HG02610 (cell line): ENCODE measurements at regions not wholly inside any gene's neighbourhood (a gene's known extent, or its start where the extent isn't known, plus 50 kb on each side); places are given as distances from the start of the nearest gene placed in this dataset.
"Not testable (repeated sequence)": the region's sequence is repeated elsewhere in the genome, so short reads cannot be mapped to it uniquely, and the experiment has no call there.

ENCODE experiments used
- ATAC-seq: cut with Tn5 transposase; IDR thresholded peaks from one replicate; pipeline ENCODE4 v1.9.1; 2021; ENCODE audit warnings: mild to moderate bottlenecking, moderate library complexity; ENCODE audit not compliant: unreplicated experiment

DNA sequence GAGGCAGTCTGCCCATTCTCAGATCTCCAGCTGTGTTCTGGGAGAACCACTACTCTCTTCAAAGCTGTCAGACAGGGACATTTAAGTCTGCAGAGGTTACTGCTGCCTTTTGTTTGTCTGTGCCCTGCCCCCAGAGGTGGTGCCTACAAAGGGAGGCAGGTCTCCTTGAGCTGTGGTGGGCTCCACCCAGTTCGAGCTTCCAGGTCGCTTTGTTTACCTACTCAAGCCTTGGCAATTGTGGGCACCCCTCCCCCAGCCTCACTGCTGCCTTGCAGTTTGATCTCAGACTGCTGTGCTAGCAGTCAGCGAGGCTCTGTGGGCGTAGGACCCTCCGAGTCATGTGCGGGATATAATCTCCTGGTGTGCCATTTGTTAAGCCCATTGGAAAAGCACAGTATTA lies 640.9 kb upstream of the SYNCRIP start:
- ATAC-seq: not testable (repeated sequence)

DNA sequence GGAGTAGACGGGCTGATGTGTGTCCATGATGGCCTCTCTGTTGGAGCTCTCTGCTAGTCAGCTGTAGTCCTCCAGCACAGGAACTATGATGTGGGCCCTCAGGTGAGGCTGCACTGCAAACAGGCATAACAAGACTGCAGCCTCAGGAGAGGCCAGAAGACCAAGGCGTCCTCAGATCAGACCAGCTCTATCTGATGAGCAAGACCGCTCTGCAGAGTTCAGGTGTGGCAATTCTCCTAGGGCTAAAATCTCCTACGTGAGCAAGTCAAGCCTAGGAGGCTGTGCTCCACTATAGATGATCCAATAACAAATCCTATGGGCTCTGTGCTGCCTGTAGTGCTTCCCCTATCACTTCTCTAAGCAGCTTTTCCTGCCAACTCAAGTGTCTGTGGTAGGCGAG lies 633.4 kb upstream of the SYNCRIP start:
- no peak for ATAC-seq

DNA sequence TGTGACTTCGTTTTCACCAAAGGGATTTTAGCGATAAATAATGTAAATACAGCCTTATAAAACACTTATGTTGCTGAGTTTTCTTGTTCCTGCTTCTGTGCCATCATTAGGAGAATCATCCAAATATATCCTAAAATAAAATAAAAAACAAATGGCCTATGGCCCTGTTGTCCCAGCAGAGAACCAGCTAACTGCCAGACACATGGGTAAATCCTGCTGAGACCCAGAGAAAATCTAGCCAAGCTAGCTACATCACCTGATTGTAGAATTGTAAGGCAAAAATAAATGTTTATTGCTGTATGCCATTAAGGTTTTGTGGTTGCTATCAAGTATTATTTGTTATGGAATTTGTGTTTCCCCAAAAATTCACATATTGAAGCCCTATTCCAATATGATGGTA lies 631.2 kb upstream of the SYNCRIP start:
- no peak for ATAC-seq

DNA sequence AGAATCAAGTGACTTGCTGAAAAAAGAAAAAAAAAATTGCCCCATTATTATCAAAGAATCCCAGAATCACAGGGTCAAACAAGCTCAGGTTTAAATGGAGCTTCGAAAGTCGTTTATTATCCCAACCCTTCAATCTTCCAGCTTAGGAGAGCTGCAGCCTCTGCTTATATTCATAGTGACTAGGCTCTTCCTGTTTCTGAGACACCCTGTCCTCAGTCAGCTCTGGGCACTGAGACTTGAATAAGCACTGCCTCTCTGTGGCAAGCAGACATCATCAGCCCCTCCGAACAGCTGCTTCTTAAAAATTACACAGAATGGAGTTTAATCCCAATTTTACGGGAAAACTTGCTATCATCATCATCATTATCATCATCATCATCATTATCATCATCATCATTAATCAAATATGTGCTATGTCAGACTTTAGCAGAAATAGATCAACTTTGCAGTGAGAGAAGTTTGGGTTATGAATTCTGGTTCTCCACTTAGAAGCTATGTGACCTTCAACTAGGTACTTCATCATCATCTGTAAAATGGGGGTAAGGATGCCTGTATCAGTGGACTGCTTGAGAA lies 614.0 kb upstream of the SYNCRIP start:
- ATAC-seq: no peak

DNA sequence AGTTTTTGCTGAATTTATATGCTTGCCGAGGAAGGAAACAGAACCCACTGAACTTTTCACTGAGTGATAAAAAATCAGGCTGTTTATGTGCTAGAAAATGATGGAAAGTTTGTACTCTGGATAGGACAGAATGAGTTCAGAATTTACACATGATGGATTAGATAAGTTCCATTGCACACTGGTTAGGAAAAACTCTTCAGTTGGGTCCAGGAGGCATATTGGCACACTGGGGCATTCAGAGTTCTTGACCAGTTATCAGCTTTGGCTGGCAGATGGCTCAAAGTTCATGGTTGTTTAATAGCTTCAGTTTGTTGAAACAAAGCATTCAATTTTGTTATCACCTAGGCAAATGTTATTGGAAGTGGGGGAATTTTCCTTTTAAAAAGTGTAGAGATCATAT lies 613.3 kb upstream of the SYNCRIP start:
- ATAC-seq: no peak

DNA sequence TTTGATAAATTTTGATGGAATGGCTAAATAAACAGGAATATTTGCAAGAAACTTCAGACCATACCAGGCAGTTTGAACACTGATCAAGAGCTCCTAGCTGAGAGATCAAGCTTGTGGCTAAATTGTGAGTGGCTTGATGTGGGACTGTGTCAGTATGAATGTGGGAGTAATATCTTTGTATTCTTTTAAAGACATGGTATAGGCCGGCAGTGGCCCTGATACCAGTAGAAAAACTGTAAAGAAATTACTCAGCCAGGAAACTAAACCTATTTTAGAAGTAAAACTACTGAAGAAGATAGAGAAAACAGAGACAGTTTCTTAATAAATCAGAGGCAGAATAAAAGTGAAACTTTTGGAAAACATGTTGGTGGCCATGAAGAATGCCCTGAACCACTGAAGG lies 608.4 kb upstream of the SYNCRIP start:
- ATAC-seq: no peak

DNA sequence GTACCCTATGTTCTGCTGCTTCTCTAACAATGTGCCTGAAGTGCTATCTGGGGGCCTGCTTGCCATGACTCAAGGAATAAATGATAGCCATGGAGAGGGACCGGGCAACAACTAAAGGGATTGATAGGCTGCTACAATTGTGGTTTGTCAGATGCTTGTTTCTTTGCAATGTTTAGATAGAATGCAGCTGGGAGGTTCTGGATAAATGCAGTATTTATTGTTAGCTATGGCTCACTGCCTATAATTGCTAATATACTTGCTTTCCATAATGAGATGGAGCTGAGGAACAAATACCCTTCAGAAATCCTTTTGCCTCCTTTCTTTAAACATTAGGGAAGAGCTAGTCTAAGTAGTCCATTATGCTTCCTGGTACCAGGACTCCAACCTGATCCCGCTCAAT lies 575.2 kb upstream of the SYNCRIP start:
- no peak for ATAC-seq

DNA sequence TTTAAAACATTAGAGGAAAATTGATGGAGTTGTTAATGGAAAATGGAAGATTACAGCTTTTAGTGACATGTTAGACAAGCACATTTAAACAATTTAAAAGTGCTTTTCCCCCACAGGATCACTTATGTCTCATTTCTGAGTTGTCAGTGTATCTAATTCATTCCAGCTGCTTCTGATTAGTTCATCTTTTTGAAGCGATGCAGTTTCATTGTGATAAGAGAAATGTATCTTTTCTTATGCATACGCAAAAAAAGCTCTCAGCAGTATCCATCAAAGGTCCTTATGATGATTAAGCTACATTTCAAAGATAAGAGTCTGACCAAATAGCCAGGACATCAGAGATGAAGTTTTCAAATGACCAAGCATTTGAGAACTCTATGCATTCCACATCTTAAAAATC lies 572.6 kb upstream of the SYNCRIP start:
- no peak for ATAC-seq

DNA sequence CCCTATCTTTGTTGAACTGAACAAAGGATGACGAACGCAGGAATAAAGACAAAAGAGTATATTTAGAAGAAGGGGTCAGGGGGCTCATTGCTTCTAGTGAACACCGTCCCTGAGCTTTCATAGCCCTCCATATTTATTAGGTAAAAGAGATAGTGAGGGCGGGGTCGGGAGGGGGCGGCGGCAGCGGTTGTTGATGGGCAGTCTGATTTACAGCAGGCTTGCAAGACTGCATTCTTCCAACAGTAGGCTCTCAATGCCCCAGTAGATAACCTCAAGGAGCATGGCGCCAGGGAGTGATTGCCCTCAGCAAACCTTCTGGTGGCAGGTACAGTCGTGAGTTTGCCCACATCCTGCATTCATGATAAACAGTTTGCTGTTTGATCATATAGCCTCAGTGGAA lies 563.3 kb upstream of the SYNCRIP start:
- no peak for ATAC-seq

DNA sequence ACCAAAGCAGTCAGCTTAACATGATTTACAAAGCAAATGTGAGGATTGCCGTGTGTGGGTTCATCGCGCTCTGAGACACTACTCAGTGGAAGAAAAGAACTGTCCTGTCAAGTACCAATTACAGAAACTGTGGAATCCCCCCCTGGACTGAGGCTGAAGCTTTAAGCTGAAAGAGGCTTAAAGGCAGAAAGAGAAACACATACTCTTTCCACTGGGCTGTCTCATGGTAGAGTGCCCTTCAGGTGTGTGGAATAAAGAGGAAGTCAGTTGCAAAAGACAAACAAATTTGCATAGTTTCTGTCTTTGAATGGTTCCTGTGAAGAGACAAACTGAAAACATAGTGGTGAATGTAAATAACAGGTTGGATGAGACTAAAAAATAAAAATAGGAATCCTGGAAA lies 560.4 kb upstream of the SYNCRIP start:
- ATAC-seq: no peak

DNA sequence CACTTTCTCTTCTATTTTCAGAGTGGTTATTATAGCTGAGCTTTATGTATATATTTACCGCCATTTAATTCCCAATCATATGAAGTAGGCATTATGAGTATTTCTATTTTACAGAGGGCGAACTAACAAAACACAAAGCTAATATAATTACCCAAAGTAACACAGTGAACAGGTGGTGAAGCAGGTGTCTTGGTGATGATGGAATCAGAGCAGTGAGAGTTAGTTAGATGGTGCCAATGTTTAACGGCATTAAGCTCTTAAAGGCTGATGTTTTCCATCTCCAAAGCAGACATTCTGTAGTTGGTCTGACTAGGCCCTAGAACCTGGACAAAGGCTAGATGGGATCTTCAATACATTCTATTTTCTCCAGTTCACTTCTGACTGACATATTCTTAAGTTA lies 551.1 kb upstream of the SYNCRIP start:
- ATAC-seq: no peak

DNA sequence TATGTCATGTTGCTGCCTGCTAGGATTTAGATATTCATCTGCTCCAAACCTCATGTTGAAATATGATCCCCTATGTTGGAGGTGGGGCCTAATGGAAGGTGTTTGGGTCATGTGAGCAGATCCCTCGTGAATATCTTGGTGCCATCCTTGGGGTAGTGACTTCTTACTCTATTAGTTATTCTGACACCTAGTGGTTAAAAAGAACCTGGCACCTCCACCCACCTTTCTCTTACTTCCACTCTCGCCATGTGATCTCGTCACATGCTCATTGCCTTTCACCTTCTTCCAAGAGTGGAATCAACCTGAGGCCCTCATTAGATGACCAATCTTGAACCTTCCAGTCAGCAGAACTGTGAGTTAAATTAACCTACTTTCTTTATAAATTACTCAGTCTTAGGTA lies 549.4 kb upstream of the SYNCRIP start:
- peak; percentile 73 for ATAC-seq

DNA sequence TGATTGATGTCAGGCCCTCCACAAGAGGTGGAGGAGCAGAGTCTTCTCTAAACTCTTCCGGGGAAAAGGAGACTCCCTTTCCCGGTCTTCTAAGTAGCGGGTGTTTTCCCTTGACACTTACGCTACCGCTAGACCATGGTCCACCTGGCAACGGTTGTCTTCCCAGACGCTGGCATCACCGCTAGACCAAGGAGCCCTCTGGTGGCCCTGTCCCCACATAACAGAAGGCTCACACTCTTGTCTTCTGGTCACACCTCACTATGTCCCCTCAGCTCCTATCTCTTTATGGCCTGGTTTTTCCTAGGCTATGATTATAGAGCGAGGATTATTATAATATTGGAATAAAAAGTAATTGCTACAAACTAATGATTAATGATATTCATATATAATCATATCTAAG lies 532.5 kb upstream of the SYNCRIP start:
- not testable (repeated sequence) for ATAC-seq

DNA sequence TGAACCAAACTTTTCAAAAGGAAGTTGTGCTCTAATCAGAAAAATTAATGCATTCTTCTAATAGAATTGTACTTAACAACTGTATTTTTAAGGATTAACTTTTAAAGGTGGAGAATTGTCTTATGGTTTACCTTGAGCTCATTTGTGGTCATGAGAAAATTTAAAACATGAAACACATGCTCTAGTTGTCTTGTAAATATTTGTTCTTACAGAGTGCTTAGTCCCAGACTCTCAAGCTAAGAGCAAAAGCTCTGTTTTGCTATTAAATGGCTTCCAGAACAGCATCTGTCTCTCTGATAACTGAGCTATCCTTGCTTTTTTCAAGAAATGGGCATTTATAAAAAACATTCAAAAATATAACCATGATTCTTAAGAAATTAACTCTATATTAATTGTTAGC lies 512.2 kb upstream of the SYNCRIP start:
- ATAC-seq: no peak

DNA sequence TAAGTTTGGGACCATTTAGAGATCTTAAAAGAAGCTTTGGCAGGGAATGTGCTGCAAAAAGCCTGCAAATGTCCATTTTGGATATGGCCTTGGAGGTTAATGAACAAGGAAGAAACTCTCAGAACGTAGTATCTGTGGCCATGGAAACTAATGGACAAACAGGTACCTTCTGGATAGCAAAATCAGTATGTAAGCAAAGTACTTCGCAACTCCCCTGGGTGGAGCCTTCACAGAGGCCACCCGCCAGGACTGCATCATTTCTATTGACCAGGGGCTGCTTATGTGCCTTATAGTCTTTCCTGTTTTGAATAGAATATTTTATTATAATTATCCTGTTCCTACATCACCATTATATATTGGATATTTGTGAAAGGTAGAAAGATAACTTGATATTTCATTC lies 510.8 kb upstream of the SYNCRIP start:
- ATAC-seq: no peak

DNA sequence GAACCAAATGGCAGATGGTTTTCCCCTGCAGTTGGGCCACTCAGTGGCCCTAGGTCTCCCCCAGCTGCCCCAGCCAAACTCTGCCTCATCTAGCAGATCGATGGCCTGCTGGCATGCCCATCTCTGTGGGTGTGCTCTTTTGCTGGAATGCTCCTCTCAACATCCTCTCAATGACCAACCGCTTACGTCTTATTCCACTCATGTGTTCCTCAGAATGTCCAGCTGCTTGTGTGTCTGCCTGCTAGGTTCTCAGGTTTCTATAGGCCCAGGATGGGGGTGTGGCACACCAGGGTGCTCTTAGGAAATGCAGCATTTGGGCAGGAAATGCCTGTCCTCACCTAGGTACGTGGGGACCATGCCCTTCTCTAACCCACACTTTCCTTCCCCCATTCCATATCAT lies 509.9 kb upstream of the SYNCRIP start:
- no peak for ATAC-seq

DNA sequence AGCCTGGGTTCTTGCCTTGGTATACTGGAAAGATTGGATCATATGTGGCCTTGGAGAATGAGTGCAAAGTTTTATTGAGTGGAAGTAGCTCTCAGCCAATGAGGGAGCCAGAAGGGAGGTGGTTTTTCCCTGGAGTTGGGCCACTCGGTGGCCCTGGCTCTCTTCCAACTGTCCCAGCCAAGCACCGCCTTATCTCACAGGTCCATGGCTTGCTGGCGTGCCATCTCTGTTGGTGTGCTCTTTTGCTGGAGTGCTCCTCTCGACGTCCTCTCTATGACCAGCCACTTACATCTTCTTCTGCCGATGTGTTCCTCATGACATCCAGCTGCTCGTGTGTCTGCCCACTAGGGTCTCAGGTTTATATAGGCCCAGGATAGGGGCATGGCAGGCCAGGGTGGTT lies 505.9 kb upstream of the SYNCRIP start:
- ATAC-seq: no peak

DNA sequence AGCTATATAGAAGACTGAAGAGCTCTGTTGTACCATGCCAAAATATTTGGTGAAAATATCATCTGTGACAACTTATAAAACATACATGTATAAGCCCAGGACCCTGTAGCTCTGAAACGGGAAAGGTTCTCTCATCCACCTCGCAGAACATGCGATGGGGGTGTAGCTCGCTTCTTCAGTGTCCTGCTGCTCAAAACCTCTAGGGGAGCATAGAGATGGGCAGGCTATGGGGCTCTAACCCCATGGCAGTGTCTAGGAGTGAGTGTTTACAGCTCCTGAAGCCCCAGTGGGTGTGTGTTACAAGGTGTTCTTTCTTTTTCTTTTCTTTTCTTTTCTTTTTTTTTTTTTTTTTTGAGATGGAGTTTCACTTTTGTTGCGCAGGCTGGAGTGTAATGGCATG lies 505.2 kb upstream of the SYNCRIP start:
- no peak for ATAC-seq

DNA sequence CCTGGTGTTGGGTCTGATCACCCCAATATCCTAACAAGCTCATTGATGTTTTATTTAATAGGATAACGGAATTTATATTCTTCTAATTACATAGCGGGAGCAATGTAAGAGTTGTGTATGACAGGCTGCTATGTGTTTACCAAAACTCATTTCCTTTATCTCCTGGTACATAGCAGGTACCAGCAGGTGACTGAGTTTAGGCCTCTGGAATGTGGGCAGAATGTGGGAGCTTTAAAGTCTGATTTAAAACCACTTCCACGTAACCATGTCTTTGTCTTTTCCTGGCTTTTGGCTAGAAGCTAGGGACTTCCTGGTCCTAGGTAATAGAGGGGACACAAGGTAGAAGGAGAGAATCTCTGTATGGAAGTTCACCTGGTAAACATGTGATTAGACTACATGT lies 504.6 kb upstream of the SYNCRIP start:
- ATAC-seq: no peak

DNA sequence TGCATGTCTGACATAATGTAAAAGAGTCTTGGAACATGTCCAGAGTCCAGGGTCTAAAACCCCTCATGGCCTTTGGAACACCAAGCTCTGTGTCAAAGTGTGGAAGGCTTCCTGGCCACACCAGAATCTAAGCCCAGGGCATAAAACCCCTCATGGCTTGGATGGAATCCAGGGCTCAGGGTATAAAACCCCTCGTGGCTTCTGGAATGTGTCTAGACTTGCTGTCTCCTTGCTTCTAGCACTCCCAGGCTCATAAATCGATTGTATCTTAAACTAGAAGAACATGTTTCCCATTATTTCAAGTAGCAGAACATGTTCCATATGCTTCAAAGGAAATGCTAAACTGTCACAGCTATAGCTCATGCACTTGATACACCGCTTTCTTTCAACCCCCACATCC lies 504.1 kb upstream of the SYNCRIP start:
- not testable (repeated sequence) for ATAC-seq

DNA sequence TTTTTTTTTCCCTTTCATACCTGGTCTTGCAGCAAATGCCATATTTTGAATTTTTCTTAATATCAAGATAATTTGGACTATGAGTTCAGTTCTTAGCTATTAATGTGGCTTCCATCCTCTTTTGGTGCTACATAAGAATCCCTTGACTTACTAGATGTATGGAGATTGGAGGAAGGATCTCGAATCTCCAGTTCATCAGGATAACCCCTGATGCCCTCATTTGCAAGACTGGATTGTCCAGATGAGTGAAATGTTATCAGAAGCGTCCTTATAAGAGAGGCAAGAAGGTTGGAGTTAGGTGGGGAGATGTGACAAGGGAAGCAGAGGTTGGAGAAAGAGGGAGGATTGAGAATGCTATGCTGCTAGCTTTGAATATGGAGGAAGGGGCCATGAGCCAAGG lies 499.6 kb upstream of the SYNCRIP start:
- no peak for ATAC-seq

DNA sequence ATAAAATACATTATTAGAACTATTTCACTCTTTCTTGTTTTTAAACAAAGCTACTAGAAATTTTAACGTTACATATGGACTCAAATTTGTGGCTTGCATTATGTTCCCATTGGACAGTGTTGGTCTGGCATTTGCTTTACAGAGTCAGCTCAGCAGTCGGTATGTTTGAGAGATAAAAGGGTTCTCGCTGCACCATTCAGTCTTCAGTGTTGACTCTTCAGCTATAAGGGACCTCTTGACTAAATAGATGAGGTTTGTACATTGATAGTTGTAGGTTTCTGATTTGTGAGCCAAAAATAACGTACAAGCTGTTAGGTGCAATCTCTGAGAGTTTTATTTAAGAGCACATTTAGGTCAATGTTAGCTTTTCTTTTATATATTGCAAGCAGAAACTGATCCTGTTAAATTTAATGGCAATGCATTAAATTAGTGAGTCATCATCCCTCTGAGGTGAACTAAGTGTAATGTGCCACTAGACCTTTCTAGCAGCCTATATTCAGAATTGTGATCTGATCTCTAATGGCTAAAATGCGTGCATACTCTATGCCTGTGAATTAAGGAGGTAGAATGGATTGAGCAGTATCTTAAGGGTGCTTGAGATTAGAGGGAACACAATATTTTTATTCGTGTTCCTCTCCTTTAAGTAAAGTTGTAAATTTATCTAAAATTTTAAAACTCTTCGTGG lies 485.6 kb upstream of the SYNCRIP start:
- no peak for ATAC-seq

DNA sequence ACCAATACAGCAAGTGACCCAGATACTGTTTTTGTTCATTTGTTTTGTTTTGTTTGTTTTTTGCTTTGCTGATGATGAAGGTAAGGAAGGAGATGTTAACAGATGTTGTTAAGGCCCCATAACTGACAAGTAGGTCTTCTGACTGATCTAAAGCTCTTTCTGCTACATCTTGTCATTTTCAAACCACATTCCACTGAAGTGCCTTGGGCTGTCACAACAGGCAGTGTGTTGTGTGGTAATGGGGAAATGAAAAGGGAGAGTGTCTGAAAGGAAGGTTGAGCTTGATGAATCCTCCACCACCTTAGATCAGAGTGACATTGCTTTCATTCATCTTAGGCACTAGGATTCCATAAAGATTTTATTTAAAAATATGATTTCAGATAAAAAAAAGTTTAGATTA lies 479.4 kb upstream of the SYNCRIP start:
- no peak for ATAC-seq
